CD14-positive monocyte (primary cell): ENCODE measurements at regions not wholly inside any gene's neighbourhood (a gene's known extent, or its start where the extent isn't known, plus 50 kb on each side); places are given as distances from the start of the nearest gene placed in this dataset.

Source experiments
- DNase-seq, 3 donors: peaks; one replicate each; pipeline ENCODE4 v3.0.0-alpha.2; 2011 to 2022
- H2AFZ ChIP-seq: 2 replicates; pipeline ENCODE4 v1.6.0; 2012; ENCODE audit warnings: mild to moderate bottlenecking, low read depth, low read length, inconsistent platforms; ENCODE audit not compliant: insufficient read depth, poor library complexity, severe bottlenecking
- H3K27ac ChIP-seq, 2 donors: 1 replicate in 1 of 2; 2 replicates in 1 of 2; pipeline ENCODE4 v1.5.1; 2012 to 2013; ENCODE audit warnings: low read length in 2 of 2, control low read depth in 1 of 2, inconsistent platforms in 1 of 2, low read depth in 1 of 2, mild to moderate bottlenecking in 1 of 2
- H3K27me3 ChIP-seq, 2 donors: one replicate each; pipeline versions ENCODE4 v1.6.0 to v1.6.1; 2011 to 2013; ENCODE audit warnings: low read length in 2 of 2; ENCODE audit not compliant: control insufficient read depth in 2 of 2, insufficient read depth in 2 of 2
- H3K36me3 ChIP-seq, 2 donors: replicated peaks in 1 of 2; 1 replicate in 1 of 2; 2 replicates in 1 of 2; pipeline versions ENCODE4 v1.5.1 to v1.6.1; 2012 to 2013; ENCODE audit warnings: low read length in 2 of 2, control low read depth in 1 of 2, inconsistent platforms in 1 of 2, mild to moderate bottlenecking in 1 of 2; ENCODE audit not compliant: insufficient read depth in 2 of 2, control insufficient read depth in 1 of 2
- H3K4me1 ChIP-seq, 2 donors: 1 replicate in 1 of 2; 2 replicates in 1 of 2; pipeline versions ENCODE4 v1.5.1 to v1.6.1; 2012 to 2013; ENCODE audit warnings: low read length in 2 of 2, control low read depth in 1 of 2, inconsistent platforms in 1 of 2, mild to moderate bottlenecking in 1 of 2, moderate library complexity in 1 of 2; ENCODE audit not compliant: insufficient read depth in 2 of 2, control insufficient read depth in 1 of 2
- H3K4me2 ChIP-seq: replicated peaks from 2 replicates; pipeline ENCODE3; 2012; ENCODE audit warnings: low read length, moderate library complexity, mild to moderate bottlenecking; ENCODE audit not compliant: poor library complexity, severe bottlenecking; ENCODE audit errors: extremely low read depth
- H3K4me3 ChIP-seq, 3 experiments: fragments of 200-600 bp in 1 of 3; sonication (generic) in 1 of 3; replicated peaks in 1 of 3; 1 replicate in 2 of 3; 2 replicates in 1 of 3; pipeline ENCODE4 v1.5.1; 2011 to 2013; ENCODE audit warnings: low read length in 3 of 3, mild to moderate bottlenecking in 3 of 3, control low read depth in 2 of 3, low read depth in 2 of 3, inconsistent platforms in 1 of 3, moderate library complexity in 1 of 3
- H3K79me2 ChIP-seq: 2 replicates; pipeline ENCODE4 v1.6.0; 2012; ENCODE audit warnings: mild to moderate bottlenecking, control low read depth, inconsistent platforms, low read length, moderate library complexity; ENCODE audit not compliant: insufficient read depth
- H3K9ac ChIP-seq: 2 replicates; pipeline ENCODE4 v1.6.0; 2017; ENCODE audit warnings: low read length, mild to moderate bottlenecking; ENCODE audit not compliant: insufficient read depth, poor library complexity, severe bottlenecking
- H3K9me3 ChIP-seq, 2 donors: replicated peaks in 1 of 2; 1 replicate in 1 of 2; 2 replicates in 1 of 2; pipeline versions ENCODE4 v1.5.1 to v1.6.1; 2012 to 2013; ENCODE audit warnings: low read length in 2 of 2, control low read depth in 1 of 2; ENCODE audit not compliant: control insufficient read depth in 1 of 2, insufficient read depth in 1 of 2
- H4K20me1 ChIP-seq: 2 replicates; pipeline ENCODE4 v1.6.0; 2012; ENCODE audit warnings: mild to moderate bottlenecking, low read length, control low read depth, moderate library complexity; ENCODE audit not compliant: insufficient read depth
- H3K27ac Mint-ChIP-seq, 7 donors: one replicate each; pipeline ENCODE4 v1.8.0; 2020; ENCODE audit warnings: mild to moderate bottlenecking in 7 of 7, mixed read lengths in 7 of 7, moderate library complexity in 6 of 7, inconsistent platforms in 2 of 7
- H3K27me3 Mint-ChIP-seq, 3 donors: one replicate each; pipeline ENCODE4 v1.8.0; 2021 to 2022; ENCODE audit warnings: low read depth in 3 of 3, mild to moderate bottlenecking in 3 of 3, mixed read lengths in 3 of 3, moderate library complexity in 3 of 3, inconsistent platforms in 1 of 3
- H3K36me3 Mint-ChIP-seq, 2 donors: one replicate each; pipeline ENCODE4 v1.8.0; 2020; ENCODE audit warnings: mixed read lengths in 2 of 2, inconsistent platforms in 1 of 2, mild to moderate bottlenecking in 1 of 2
- H3K4me1 Mint-ChIP-seq: one replicate; pipeline ENCODE4 v1.8.0; 2020; ENCODE audit warnings: mild to moderate bottlenecking, mixed read lengths
- H3K4me3 Mint-ChIP-seq, 2 donors: one replicate each; pipeline ENCODE4 v1.8.0; 2020; ENCODE audit warnings: mild to moderate bottlenecking in 2 of 2, mixed read lengths in 2 of 2, moderate library complexity in 1 of 2
- H3K9me3 Mint-ChIP-seq, 7 donors: one replicate each; pipeline ENCODE4 v1.8.0; 2020 to 2022; ENCODE audit warnings: mixed read lengths in 7 of 7, mild to moderate bottlenecking in 6 of 7, moderate library complexity in 6 of 7, inconsistent platforms in 2 of 7
- CTCF ChIP-seq: fragments of 200-600 bp; IDR thresholded peaks from one replicate; pipeline ENCODE4 v1.8.0; 2022; ENCODE audit warnings: antibody characterized with exemption, mild to moderate bottlenecking
- WGBS: methylation state at CpG from one replicate; pipeline ENCODE4 v1.1.5; 2013; ENCODE audit warnings: missing lambda C conversion rate; ENCODE audit not compliant: insufficient coverage; 5-methylcytosine and 5-hydroxymethylcytosine counted together
- intact Hi-C, 2 donors: fragments of 100-400 bp; cut with micrococcal nuclease; formaldehyde crosslinking; loops; one replicate each; pipeline versions ENCODE4 v1.15.0 to v1.15.1; 2023

GRCh38 chr13:97091196-97091595 lies 96.9 kb upstream of the OXGR1 start:
- no peak for DNase-seq
- WGBS: no CpG with 5 or more reads among the region's 1 CpG

GRCh38 chr13:97100821-97101220 lies 106.5 kb upstream of the OXGR1 start:
- Histone ChIP-seq H3K4me3 (peak overlapping the region in 1 of 3 experiments; percentile 33), H3K79me2 (no peaks in the 10 kb centered on the region), H3K27ac (peak overlapping the region in 1 of 2 donors; percentile 51), H3K9me3 (no peaks in the 10 kb centered on the region), H3K9ac (no peak overlapping the region), H4K20me1 (no peaks in the 10 kb centered on the region), H3K4me1 (peaks cover 6 to 10% of the 10 kb centered on the region in 2 donors), H3K36me3 (no peaks in the 10 kb centered on the region), H2AFZ (peak overlapping the region; percentile 28), H3K27me3 (no peaks in the 10 kb centered on the region), H3K4me2 (peak overlapping the region; percentile 21)
- no peaks in the 10 kb centered on the region for H3K27me3 Mint-ChIP-seq
- TF ChIP-seq CTCF: no peak
- H3K4me1 Mint-ChIP-seq: peaks cover 20% of the 10 kb centered on the region
- no peaks in the 10 kb centered on the region for H3K36me3 Mint-ChIP-seq
- H3K27ac Mint-ChIP-seq: peak overlapping the region; percentile 39 to 87 (median 67)
- intact Hi-C loops: no loop called here
- peaks cover 0 to 13% (median 4%) of the 10 kb centered on the region in 7 donors for H3K9me3 Mint-ChIP-seq
- peak; percentile 18 to 32 (median 28) for DNase-seq
- no peak overlapping the region for H3K4me3 Mint-ChIP-seq

More at GRCh38 chr13:97091196-97091595, 96.9 kb upstream of the OXGR1 start:
- no peaks in the 10 kb centered on the region for H3K36me3 Mint-ChIP-seq
- H3K36me3 ChIP-seq: no peaks in the 10 kb centered on the region
- no peaks in the 10 kb centered on the region for H4K20me1 ChIP-seq
- H3K9me3 ChIP-seq: peaks cover 0 to 5% of the 10 kb centered on the region in 2 donors
- no peak overlapping the region for H3K27ac Mint-ChIP-seq
- H3K9ac ChIP-seq: no peak overlapping the region
- no peaks in the 10 kb centered on the region for H3K4me1 ChIP-seq
- peaks cover 0 to 2% (median 0%) of the 10 kb centered on the region in 3 donors for H3K27me3 Mint-ChIP-seq
- no peak overlapping the region for H3K4me3 ChIP-seq
- H3K27ac ChIP-seq: no peak overlapping the region
- no peaks in the 10 kb centered on the region for H3K4me1 Mint-ChIP-seq
- H3K79me2 ChIP-seq: no peaks in the 10 kb centered on the region
- H3K4me3 Mint-ChIP-seq: no peak overlapping the region
- no peaks in the 10 kb centered on the region for H3K27me3 ChIP-seq
- H3K4me2 ChIP-seq: no peak overlapping the region
- peaks cover 2 to 8% (median 4%) of the 10 kb centered on the region in 7 donors for H3K9me3 Mint-ChIP-seq
- no peak overlapping the region for H2AFZ ChIP-seq
- no peak for TF ChIP-seq CTCF
- intact Hi-C loops: no loop called here
